PC-3 (cell line): ENCODE measurements at regions not wholly inside any gene's neighbourhood (a gene's known extent, or its start where the extent isn't known, plus 50 kb on each side); places are given as distances from the start of the nearest gene placed in this dataset.

Source experiments
- ATAC-seq: fragments of 200-7000 bp; cut with Tn5 transposase; 2 replicates; pipeline ENCODE4 v1.9.1; 2020; ENCODE audit warnings: mild to moderate bottlenecking, moderate library complexity
- BruUV-seq: library from RNA; stranded (reverse); fragments of 400-500 nt; replicated peaks from 2 replicates; lab custom pipeline; 2021; lab: Mats Ljungman, UMichigan
- CTCF ChIA-PET: fragments of 300-600 bp; sonication (Branson Sonifier 250); formaldehyde crosslinking; loops from one replicate; lab custom pipeline; 2022; ENCODE audit warnings: antibody characterized with exemption; lab: Charles Lee
- POLR2A ChIA-PET: fragments of 300-600 bp; sonication (Branson Sonifier 250); formaldehyde crosslinking; loops from one replicate; lab custom pipeline; 2022; ENCODE audit warnings: antibody characterized with exemption; ENCODE audit not compliant: unreplicated experiment; lab: Charles Lee
- DNase-seq: peaks from one replicate; pipeline ENCODE4 v3.0.0-alpha.2; 2015
- H2AFZ ChIP-seq: fragments of 300-600 bp; sonication (generic); 2 replicates; pipeline ENCODE4 v1.6.0; 2016; ENCODE audit warnings: antibody characterized with exemption, low read length
- H3F3A ChIP-seq: fragments of 300-600 bp; sonication (generic); one replicate; pipeline ENCODE4 v1.6.0; 2017; ENCODE audit warnings: antibody characterized with exemption, low read length, control low read depth, mild to moderate bottlenecking; ENCODE audit not compliant: unreplicated experiment
- H3K27ac ChIP-seq: fragments of 300-600 bp; sonication (generic); 2 replicates; pipeline ENCODE4 v1.5.1; 2016; ENCODE audit warnings: mild to moderate bottlenecking, low read length
- H3K27me3 ChIP-seq: fragments of 300-600 bp; sonication (generic); 2 replicates; pipeline ENCODE4 v1.6.1; 2016; ENCODE audit warnings: low read length, mixed read lengths
- H3K36me3 ChIP-seq: fragments of 300-600 bp; sonication (generic); 2 replicates; pipeline ENCODE4 v1.6.1; 2016; ENCODE audit warnings: low read depth, mixed run types, low read length, mixed read lengths
- H3K4me1 ChIP-seq: fragments of 300-600 bp; sonication (generic); 2 replicates; pipeline ENCODE4 v1.5.1; 2016; ENCODE audit warnings: low read length; ENCODE audit not compliant: insufficient read depth
- H3K4me2 ChIP-seq: fragments of 300-600 bp; sonication (generic); 2 replicates; pipeline ENCODE4 v1.6.0; 2016; ENCODE audit warnings: low read length
- H3K4me3 ChIP-seq: fragments of 300-600 bp; sonication (generic); 2 replicates; pipeline ENCODE4 v1.5.1; 2016; ENCODE audit warnings: mild to moderate bottlenecking, low read length, mixed read lengths
- H3K79me2 ChIP-seq: fragments of 300-600 bp; sonication (generic); 2 replicates; pipeline ENCODE4 v1.6.1; 2017; ENCODE audit warnings: low read length, mixed read lengths
- H3K9ac ChIP-seq: fragments of 300-600 bp; sonication (generic); 2 replicates; pipeline ENCODE4 v1.6.0; 2016; ENCODE audit warnings: mild to moderate bottlenecking, low read length
- H3K9me2 ChIP-seq: fragments of 300-600 bp; sonication (generic); replicated peaks from 2 replicates; pipeline ENCODE4 v1.6.1; 2016; ENCODE audit warnings: mixed run types, low read length, mixed read lengths
- H3K9me3 ChIP-seq: fragments of 300-600 bp; sonication (generic); 2 replicates; pipeline ENCODE4 v1.6.1; 2016; ENCODE audit warnings: low read length, mixed read lengths
- H4K20me1 ChIP-seq: fragments of 300-600 bp; sonication (generic); 2 replicates; pipeline ENCODE4 v1.6.1; 2016; ENCODE audit warnings: low read length, mixed read lengths
- CTCF ChIP-seq: fragments of 300-600 bp; sonication (generic); conservative IDR thresholded peaks from 2 replicates; pipeline ENCODE4 v1.5.1; 2017; ENCODE audit warnings: antibody characterized with exemption, low read depth, mild to moderate bottlenecking, low read length
- EZH2 ChIP-seq: fragments of 300-600 bp; sonication (generic); IDR thresholded peaks from one replicate; pipeline ENCODE4 v1.6.1; 2017; ENCODE audit warnings: antibody characterized with exemption, mild to moderate bottlenecking, low read length; ENCODE audit not compliant: unreplicated experiment
- EZH2phosphoT487 ChIP-seq: fragments of 300-600 bp; sonication (generic); IDR thresholded peaks from 2 replicates; pipeline ENCODE4 v1.6.1; 2018; ENCODE audit warnings: mild to moderate bottlenecking, antibody characterized with exemption, low read length, borderline replicate concordance
- intact Hi-C: fragments of 100-400 bp; cut with micrococcal nuclease; formaldehyde crosslinking; loops from 2 replicates; pipeline ENCODE4 v1.9.0; 2023

DNA sequence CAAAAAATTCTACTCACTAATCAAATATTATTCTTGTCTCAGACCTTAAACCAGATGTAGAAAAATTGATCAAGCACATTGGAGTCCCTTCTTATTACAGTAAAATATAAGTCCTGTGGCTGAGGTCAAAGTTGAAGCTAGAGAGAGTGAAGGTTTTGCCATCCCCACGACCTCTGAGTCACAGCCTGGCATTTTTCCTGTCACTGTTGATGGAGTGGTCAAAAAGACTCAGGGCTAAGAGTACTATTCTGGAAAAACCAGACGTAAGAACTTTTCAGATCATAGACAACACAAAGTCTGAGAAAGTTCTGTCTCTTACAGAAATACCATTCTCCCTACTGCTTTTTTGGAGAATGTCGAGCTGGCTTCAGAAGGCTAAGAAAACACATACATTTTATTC lies 323.7 kb upstream of the ANKRD30A start:
- Histone ChIP-seq H3K9me3 (no peaks in the 10 kb centered on the region), H3K79me2 (no peaks in the 10 kb centered on the region), H4K20me1 (no peaks in the 10 kb centered on the region), H3K9me2 (no peaks in the 10 kb centered on the region), H3K4me2 (no peak overlapping the region), H3K36me3 (no peaks in the 10 kb centered on the region), H3K27ac (no peak overlapping the region), H3K27me3 (no peaks in the 10 kb centered on the region), H3K4me1 (no peaks in the 10 kb centered on the region), H2AFZ (no peak overlapping the region), H3F3A (no peaks in the 10 kb centered on the region), H3K4me3 (no peak overlapping the region), H3K9ac (no peak overlapping the region)
- intact Hi-C loops, result no loop called here
- TF ChIP-seq CTCF (no peak), EZH2 (no peak), EZH2phosphoT487 (no peak)
- ChIA-PET CTCF (no interaction called here), POLR2A (no interaction called here)
- no TSS peak for BruUV-seq
- DNase-seq (no peak), ATAC-seq (0 out of 2 replicates have a peak, but pooled peaks have one; percentile 21)

DNA sequence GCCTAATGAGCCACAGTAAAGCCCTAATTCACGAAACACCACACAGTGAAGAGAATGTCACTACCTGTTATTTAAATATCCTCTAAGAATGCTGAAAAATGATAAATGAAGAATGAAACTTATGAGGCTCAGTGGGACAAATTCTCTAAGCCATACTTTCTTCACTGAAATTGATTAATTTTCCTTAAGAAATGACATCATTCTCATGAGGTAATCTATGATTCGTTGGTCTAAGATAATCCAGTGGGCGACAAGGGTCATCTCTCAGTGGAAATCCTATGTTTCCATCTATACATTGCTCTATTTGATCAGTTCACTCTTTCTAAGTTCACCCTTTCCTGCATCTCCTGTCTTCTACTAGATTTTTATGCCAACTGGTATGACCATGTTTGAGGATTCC lies 330.4 kb upstream of the ANKRD30A start:
- Histone ChIP-seq H2AFZ (no peak overlapping the region), H3K36me3 (no peaks in the 10 kb centered on the region), H3K27me3 (no peaks in the 10 kb centered on the region), H3K9me3 (no peaks in the 10 kb centered on the region), H3F3A (no peaks in the 10 kb centered on the region), H3K9ac (no peak overlapping the region), H4K20me1 (no peaks in the 10 kb centered on the region), H3K4me2 (no peak overlapping the region), H3K27ac (no peak overlapping the region), H3K9me2 (no peaks in the 10 kb centered on the region), H3K79me2 (no peaks in the 10 kb centered on the region), H3K4me1 (no peaks in the 10 kb centered on the region), H3K4me3 (no peak overlapping the region)
- no TSS peak for BruUV-seq
- no peak for ATAC-seq
- ChIA-PET POLR2A (no interaction called here), CTCF (no interaction called here)
- intact Hi-C loops, result no loop called here
- TF ChIP-seq CTCF (no peak), EZH2phosphoT487 (no peak), EZH2 (no peak)
- DNase-seq, result no peak

DNA sequence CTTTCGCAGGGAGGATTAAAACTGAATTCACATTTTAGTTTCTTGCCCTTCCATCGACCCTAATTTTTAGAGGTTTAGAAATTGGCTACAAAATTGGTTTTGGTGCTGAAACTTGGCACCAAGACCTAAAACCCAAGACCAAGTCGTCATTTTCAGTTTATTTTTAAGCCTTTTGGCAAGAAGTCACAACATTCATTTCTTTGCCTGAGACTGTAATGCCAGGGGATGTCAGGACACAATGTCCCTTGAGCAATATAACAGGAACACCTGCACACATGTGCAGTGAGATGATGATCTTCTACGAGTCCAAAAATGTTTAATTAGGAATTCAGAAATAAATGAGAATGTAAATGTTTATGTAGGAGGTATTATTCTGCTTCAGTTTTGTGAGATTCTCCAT lies 335.4 kb upstream of the ANKRD30A start:
- Histone ChIP-seq H2AFZ (peak overlapping the region; percentile 43), H3K27ac (no peak overlapping the region), H3K9ac (no peak overlapping the region), H3K9me2 (no peaks in the 10 kb centered on the region), H3K4me3 (no peak overlapping the region), H4K20me1 (no peaks in the 10 kb centered on the region), H3K4me2 (no peak overlapping the region), H3K36me3 (no peaks in the 10 kb centered on the region), H3K79me2 (no peaks in the 10 kb centered on the region), H3K27me3 (no peaks in the 10 kb centered on the region), H3K9me3 (no peaks in the 10 kb centered on the region), H3K4me1 (no peaks in the 10 kb centered on the region), H3F3A (no peaks in the 10 kb centered on the region)
- intact Hi-C loops, result no loop called here
- ATAC-seq (peak; percentile 13; the same call in 1 of the 2 replicates), DNase-seq (no peak)
- no TSS peak for BruUV-seq
- POLR2A ChIA-PET, result no interaction called here
- CTCF ChIA-PET, result no interaction called here
- TF ChIP-seq EZH2phosphoT487, result no peak
- no peak for TF ChIP-seq EZH2
- TF ChIP-seq CTCF, result no peak
